ENCODE measurements at regions not wholly inside any gene's neighbourhood (a gene's known extent, or its start where the extent isn't known, plus 50 kb on each side); places are given as distances from the start of the nearest gene placed in this dataset.
"Not testable (repeated sequence)": the region's sequence is repeated elsewhere in the genome, so short reads cannot be mapped to it uniquely, and the experiment has no call there.

DNA sequence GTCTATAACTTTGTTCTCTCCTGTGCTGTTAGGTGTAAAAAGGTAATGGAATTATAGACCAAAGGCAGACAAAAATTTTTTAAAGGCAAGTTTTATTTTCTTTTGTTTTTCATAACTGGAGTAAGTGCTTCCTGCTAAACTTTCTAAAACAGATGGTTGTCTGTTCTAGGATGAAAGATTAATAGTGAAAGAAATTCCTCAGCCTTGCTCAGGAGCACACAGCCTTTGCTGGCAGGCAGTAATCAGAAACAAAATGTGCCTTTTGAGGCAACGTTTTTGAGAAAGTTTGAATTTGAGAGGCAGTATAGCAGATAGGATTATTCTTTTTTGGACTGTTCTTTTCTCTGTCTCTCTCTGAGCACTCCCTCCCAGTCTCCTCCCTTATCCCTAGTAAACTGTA lies 2749.5 kb downstream of the PCDH9 start:
- peak; percentile 81 for ATAC-seq
- TF ChIP-seq ESRRG (CRISPR knock-in tag; IDR thresholded peaks at IDR 0.05) (no peak), PPARA (CRISPR knock-in tag; IDR thresholded peaks at IDR 0.05; ENCODE audit: borderline replicate concordance) (no peak), GLIS3 (CRISPR knock-in tag; IDR thresholded peaks at IDR 0.05) (no peak), ZNF70 (CRISPR knock-in tag; IDR thresholded peaks at IDR 0.05) (no peak), ZNF8 (CRISPR knock-in tag; IDR thresholded peaks at IDR 0.05) (no peak), ZFP3 (CRISPR knock-in tag; IDR thresholded peaks at IDR 0.05) (no peak), TOX (CRISPR knock-in tag; IDR thresholded peaks at IDR 0.05; ENCODE audit: borderline replicate concordance) (no peak)
- TF ChIP-seq, protein P1, sequence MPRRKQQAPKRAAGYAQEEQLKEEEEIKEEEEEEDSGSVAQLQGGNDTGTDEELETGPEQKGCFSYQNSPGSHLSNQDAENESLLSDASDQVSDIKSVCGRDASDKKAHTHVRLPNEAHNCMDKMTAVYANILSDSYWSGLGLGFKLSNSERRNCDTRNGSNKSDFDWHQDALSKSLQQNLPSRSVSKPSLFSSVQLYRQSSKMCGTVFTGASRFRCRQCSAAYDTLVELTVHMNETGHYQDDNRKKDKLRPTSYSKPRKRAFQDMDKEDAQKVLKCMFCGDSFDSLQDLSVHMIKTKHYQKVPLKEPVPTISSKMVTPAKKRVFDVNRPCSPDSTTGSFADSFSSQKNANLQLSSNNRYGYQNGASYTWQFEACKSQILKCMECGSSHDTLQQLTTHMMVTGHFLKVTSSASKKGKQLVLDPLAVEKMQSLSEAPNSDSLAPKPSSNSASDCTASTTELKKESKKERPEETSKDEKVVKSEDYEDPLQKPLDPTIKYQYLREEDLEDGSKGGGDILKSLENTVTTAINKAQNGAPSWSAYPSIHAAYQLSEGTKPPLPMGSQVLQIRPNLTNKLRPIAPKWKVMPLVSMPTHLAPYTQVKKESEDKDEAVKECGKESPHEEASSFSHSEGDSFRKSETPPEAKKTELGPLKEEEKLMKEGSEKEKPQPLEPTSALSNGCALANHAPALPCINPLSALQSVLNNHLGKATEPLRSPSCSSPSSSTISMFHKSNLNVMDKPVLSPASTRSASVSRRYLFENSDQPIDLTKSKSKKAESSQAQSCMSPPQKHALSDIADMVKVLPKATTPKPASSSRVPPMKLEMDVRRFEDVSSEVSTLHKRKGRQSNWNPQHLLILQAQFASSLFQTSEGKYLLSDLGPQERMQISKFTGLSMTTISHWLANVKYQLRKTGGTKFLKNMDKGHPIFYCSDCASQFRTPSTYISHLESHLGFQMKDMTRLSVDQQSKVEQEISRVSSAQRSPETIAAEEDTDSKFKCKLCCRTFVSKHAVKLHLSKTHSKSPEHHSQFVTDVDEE (CRISPR knock-in tag; IDR thresholded peaks at IDR 0.05), result no peak
- TF ChIP-seq, protein P2, sequence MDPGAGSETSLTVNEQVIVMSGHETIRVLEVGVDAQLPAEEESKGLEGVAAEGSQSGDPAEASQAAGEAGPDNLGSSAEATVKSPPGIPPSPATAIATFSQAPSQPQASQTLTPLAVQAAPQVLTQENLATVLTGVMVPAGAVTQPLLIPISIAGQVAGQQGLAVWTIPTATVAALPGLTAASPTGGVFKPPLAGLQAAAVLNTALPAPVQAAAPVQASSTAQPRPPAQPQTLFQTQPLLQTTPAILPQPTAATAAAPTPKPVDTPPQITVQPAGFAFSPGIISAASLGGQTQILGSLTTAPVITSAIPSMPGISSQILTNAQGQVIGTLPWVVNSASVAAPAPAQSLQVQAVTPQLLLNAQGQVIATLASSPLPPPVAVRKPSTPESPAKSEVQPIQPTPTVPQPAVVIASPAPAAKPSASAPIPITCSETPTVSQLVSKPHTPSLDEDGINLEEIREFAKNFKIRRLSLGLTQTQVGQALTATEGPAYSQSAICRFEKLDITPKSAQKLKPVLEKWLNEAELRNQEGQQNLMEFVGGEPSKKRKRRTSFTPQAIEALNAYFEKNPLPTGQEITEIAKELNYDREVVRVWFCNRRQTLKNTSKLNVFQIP (CRISPR knock-in tag; IDR thresholded peaks at IDR 0.05; ENCODE audit: borderline replicate concordance, low read depth), result no peak

DNA sequence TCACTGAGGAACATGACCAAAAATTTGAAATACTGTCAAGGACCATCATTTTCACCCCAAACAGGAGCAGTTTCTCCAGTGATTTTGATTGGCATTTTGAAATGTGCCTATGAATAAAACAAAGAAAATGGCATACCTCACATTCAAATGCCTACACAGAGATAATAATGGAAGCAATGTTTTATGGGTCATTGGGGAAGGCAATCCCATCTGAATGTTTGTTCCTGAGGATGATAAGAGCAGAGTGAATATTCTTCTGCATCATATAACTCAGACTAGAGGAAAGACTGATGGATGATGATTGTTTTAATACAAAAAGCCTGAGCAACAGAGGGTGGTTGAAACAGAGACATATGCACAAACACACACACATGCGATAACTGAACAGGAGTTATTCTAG lies 2749.9 kb downstream of the PCDH9 start:
- TF ChIP-seq SNAI2 (CRISPR knock-in tag; IDR thresholded peaks at IDR 0.05), result peak; percentile 24; the same call in 1 of the 2 replicates
- TF ChIP-seq, protein P1 (CRISPR knock-in tag; IDR thresholded peaks at IDR 0.05), result no peak
- no peak; the same call in 2 of the 3 replicates for ATAC-seq

DNA sequence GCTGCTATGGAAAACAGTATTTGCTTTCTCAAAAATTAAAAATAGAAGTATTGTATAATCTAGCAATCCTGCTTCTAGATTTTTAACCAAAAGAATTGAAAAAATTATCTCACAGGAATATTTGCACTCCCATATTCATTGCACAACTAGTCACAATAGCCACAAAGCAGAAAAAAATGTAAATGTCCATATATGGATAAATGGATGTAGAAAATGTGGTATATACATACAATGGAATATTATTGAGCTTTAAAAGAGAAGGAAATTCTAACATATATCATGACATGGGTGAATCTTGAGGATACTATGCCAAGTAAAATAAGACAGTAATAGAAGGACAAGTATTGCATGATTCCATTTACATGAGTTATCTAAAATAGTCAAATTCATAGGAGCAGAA lies 2753.0 kb downstream of the PCDH9 start:
- TF ChIP-seq TOX (CRISPR knock-in tag; IDR thresholded peaks at IDR 0.05; ENCODE audit: borderline replicate concordance), result no peak
- no peak for ATAC-seq

DNA sequence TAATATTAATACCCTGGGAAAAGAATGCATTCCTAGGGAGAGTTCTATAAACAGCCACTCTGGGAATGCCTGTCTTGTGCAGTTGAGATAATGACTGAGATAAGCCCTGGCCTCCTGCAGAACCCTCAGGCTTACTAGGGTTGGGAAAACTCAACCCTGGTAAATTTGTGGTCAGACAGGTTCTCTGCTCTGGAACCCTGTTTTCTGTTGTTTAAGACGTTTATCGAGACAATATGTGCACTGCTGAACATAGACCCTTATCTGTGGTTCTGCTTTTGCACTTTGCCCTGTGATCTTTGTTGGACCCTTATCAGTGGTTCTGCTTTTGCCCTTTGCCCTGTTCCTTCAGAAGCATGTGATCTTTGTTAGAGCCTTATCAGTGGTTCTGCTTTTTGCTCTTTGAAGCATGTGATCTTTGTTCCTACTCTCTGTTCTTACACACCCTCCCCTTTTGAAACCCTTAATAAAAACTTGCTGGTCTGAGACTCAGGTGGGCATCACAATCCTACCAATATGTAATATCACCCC lies 2754.0 kb downstream of the PCDH9 start:
- not testable (repeated sequence) for ATAC-seq

DNA sequence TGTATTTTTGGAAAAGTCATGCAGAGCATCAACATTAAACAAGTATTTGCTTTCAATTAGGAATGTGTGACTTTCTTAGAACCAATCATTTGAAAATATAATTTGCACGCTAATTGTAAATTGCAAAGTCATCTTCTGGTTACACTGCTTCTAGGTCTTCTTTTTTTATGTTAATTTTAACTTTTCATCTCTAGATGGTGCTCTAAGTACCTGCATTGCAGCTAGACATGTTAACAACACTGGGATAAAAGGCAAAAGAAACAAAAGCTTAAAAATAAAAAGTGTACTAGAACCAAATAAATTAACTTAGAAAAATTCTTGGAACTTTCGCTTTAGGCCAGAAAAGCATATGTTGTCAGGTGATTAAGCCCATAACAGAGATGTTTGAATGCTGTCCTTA lies 2758.2 kb downstream of the PCDH9 start:
- peak; percentile 84 for ATAC-seq
- TF ChIP-seq TOX (CRISPR knock-in tag; IDR thresholded peaks at IDR 0.05; ENCODE audit: borderline replicate concordance) (no peak), RARB (CRISPR knock-in tag; IDR thresholded peaks at IDR 0.05) (no peak), OSR1 (CRISPR knock-in tag; IDR thresholded peaks at IDR 0.05) (no peak), ZNF8 (CRISPR knock-in tag; IDR thresholded peaks at IDR 0.05) (no peak), ARNTL (CRISPR knock-in tag; IDR thresholded peaks at IDR 0.05; ENCODE audit: borderline replicate concordance, low read depth) (no peak), PPARA (CRISPR knock-in tag; IDR thresholded peaks at IDR 0.05; ENCODE audit: borderline replicate concordance) (no peak)

DNA sequence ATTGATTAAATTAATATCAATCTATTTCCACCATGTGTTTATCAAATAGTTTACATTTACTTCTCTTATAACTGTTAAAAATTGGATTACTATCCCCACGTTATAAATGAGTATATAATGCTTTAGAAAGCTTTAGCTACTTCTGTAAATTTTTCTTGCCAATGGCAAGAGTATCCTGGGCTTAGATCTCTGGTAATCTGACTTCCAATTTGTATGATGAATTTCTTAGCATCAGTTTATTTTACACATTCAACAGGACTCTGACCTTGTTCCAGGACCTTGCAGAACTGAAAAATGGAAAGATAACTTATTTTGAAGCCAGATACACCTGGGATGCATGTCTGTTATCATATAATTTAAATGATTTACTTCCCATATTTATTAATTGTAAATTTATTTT lies 2759.4 kb downstream of the PCDH9 start:
- ATAC-seq, result no peak
- TF ChIP-seq, protein P3, sequence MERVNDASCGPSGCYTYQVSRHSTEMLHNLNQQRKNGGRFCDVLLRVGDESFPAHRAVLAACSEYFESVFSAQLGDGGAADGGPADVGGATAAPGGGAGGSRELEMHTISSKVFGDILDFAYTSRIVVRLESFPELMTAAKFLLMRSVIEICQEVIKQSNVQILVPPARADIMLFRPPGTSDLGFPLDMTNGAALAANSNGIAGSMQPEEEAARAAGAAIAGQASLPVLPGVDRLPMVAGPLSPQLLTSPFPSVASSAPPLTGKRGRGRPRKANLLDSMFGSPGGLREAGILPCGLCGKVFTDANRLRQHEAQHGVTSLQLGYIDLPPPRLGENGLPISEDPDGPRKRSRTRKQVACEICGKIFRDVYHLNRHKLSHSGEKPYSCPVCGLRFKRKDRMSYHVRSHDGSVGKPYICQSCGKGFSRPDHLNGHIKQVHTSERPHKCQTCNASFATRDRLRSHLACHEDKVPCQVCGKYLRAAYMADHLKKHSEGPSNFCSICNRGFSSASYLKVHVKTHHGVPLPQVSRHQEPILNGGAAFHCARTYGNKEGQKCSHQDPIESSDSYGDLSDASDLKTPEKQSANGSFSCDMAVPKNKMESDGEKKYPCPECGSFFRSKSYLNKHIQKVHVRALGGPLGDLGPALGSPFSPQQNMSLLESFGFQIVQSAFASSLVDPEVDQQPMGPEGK (CRISPR knock-in tag; IDR thresholded peaks at IDR 0.05; ENCODE audit: borderline replicate concordance), result no peak
- peak; percentile 93 for TF ChIP-seq ZNF70 (CRISPR knock-in tag; IDR thresholded peaks at IDR 0.05)
